ENCODE measurements at regions not wholly inside any gene's neighbourhood (a gene's known extent, or its start where the extent isn't known, plus 50 kb on each side); places are given as distances from the start of the nearest gene placed in this dataset.

GRCh38 chr1:189351960-189352359 lies 1125.7 kb downstream of the BRINP3 start:
- TF ChIP-seq, protein P1, sequence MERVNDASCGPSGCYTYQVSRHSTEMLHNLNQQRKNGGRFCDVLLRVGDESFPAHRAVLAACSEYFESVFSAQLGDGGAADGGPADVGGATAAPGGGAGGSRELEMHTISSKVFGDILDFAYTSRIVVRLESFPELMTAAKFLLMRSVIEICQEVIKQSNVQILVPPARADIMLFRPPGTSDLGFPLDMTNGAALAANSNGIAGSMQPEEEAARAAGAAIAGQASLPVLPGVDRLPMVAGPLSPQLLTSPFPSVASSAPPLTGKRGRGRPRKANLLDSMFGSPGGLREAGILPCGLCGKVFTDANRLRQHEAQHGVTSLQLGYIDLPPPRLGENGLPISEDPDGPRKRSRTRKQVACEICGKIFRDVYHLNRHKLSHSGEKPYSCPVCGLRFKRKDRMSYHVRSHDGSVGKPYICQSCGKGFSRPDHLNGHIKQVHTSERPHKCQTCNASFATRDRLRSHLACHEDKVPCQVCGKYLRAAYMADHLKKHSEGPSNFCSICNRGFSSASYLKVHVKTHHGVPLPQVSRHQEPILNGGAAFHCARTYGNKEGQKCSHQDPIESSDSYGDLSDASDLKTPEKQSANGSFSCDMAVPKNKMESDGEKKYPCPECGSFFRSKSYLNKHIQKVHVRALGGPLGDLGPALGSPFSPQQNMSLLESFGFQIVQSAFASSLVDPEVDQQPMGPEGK (CRISPR knock-in tag; IDR thresholded peaks at IDR 0.05; ENCODE audit: borderline replicate concordance): no peak
- TF ChIP-seq ZNF70 (CRISPR knock-in tag; IDR thresholded peaks at IDR 0.05) (no peak), ZFP30 (CRISPR knock-in tag; IDR thresholded peaks at IDR 0.05) (no peak), ZC3H10 (CRISPR knock-in tag; IDR thresholded peaks at IDR 0.05) (no peak), TCF4 (CRISPR knock-in tag; IDR thresholded peaks at IDR 0.05; ENCODE audit: borderline replicate concordance) (no peak), ZFP3 (CRISPR knock-in tag; IDR thresholded peaks at IDR 0.05) (no peak), BACH2 (CRISPR knock-in tag; IDR thresholded peaks at IDR 0.05; ENCODE audit: borderline replicate concordance) (no peak), ESRRG (CRISPR knock-in tag; IDR thresholded peaks at IDR 0.05) (no peak), RARB (CRISPR knock-in tag; IDR thresholded peaks at IDR 0.05) (no peak), ARNTL (CRISPR knock-in tag; IDR thresholded peaks at IDR 0.05; ENCODE audit: borderline replicate concordance, low read depth) (no peak), SNAI2 (CRISPR knock-in tag; IDR thresholded peaks at IDR 0.05) (no peak)
- TF ChIP-seq, protein P2, sequence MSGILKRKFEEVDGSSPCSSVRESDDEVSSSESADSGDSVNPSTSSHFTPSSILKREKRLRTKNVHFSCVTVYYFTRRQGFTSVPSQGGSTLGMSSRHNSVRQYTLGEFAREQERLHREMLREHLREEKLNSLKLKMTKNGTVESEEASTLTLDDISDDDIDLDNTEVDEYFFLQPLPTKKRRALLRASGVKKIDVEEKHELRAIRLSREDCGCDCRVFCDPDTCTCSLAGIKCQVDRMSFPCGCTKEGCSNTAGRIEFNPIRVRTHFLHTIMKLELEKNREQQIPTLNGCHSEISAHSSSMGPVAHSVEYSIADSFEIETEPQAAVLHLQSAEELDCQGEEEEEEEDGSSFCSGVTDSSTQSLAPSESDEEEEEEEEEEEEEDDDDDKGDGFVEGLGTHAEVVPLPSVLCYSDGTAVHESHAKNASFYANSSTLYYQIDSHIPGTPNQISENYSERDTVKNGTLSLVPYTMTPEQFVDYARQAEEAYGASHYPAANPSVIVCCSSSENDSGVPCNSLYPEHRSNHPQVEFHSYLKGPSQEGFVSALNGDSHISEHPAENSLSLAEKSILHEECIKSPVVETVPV (CRISPR knock-in tag; IDR thresholded peaks at IDR 0.05): no peak

All from SK-N-SH treated with all-trans-retinoic acid at 6 μM for 48 hours (cell line).